Adrenal gland (tissue), 9 donors: ENCODE measurements at regions not wholly inside any gene's neighbourhood (a gene's known extent, or its start where the extent isn't known, plus 50 kb on each side); places are given as distances from the start of the nearest gene placed in this dataset.

Experiments
- DNase-seq, 7 donors: peaks; one replicate each; pipeline ENCODE4 v3.0.0-alpha.2; 2019 to 2020
- H3K27ac ChIP-seq, 5 donors: fragments of 200-600 bp; sonication (generic) in 4 of 5; 1 replicate in 3 of 5; 2 replicates in 2 of 5; pipeline versions ENCODE4 v1.5.1 to v1.8.0; 2016 to 2020; ENCODE audit warnings: mild to moderate bottlenecking in 1 of 5
- H3K27me3 ChIP-seq: fragments of 200-600 bp; 2 replicates; pipeline ENCODE4 v1.8.0; 2021
- H3K36me3 ChIP-seq, 2 donors: fragments of 200-600 bp; replicated peaks in 1 of 2; 1 replicate in 1 of 2; 2 replicates in 1 of 2; pipeline versions ENCODE4 v1.5.1 to v1.8.0; 2018 to 2022
- H3K4me1 ChIP-seq, 2 donors: fragments of 200-600 bp; replicated peaks in 1 of 2; 1 replicate in 1 of 2; 2 replicates in 1 of 2; pipeline versions ENCODE4 v1.5.1 to v1.8.0; 2018 to 2021
- H3K4me3 ChIP-seq, 4 donors: fragments of 200-600 bp; sonication (generic) in 3 of 4; one replicate each; pipeline ENCODE4 v1.5.1; 2016 to 2018
- H3K9me3 ChIP-seq, 3 donors: fragments of 200-600 bp; sonication (generic) in 1 of 3; replicated peaks in 1 of 3; 1 replicate in 2 of 3; 2 replicates in 1 of 3; pipeline versions ENCODE4 v1.5.1 to v1.8.0; 2016 to 2021
- POLR2A ChIP-seq, 2 donors: fragments of 450-650 bp; IDR thresholded peaks; one replicate each; pipeline ENCODE4 v1.6.1; 2017; ENCODE audit warnings: antibody characterized with exemption in 2 of 2, mild to moderate bottlenecking in 2 of 2, moderate library complexity in 1 of 2
- WGBS, 4 donors: extraction: QIAGEN DNeasy Blood & Tissue Kit in 2 of 4; methylation state at CpG; one replicate each; pipeline versions ENCODE4 v1.1.5 to v1.1.7; 2013 to 2017; 5-methylcytosine and 5-hydroxymethylcytosine counted together
- intact Hi-C, 2 donors: fragments of 100-400 bp; cut with DNase I; formaldehyde crosslinking; loops; one replicate each; pipeline versions ENCODE4 v1.14.1 to v1.15.0; 2022 to 2023
- TF ChIP-seq, protein P1 (sequence below), 6 experiments: fragments of 450-650 bp in 4 of 6; fragments of 200-600 bp in 2 of 6; sonication (generic) in 1 of 6; IDR thresholded peaks; 1 replicate in 5 of 6; 2 replicates in 1 of 6; pipeline versions ENCODE4 v1.5.1 to v1.8.0; 2016 to 2021; ENCODE audit warnings: antibody characterized with exemption in 6 of 6, mild to moderate bottlenecking in 2 of 6, moderate library complexity in 1 of 6
- donor health status: healthy with polysubstance abuse.
- donor health status: Bipolar disorder and iron deficiency.
- donor health status: DM: yes; HTN: yes; CAD: no.
- donor health status: DM: no; HTN: no; CAD: no.
- donor health status: DM: no; HTN: no; CAD: no.

DNA sequence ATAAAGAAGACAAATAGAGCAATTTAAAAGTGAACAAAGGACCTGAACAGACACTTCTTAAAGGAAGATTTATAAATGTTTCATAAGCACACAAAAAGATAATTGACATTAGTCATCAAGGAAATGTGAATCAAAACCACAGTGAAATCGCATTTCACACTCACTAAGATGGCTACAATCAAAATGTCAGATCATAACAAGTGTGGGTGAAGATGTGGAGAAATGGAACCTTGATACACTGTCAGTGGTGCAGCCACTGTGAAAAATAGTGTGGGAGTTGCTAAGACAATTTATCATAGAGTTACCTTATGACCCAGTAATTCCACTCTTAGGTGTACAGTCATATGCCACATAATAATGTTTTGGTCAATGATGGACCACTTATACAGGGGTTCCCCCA lies 54.5 kb upstream of the HTR4 start:
- Histone ChIP-seq H3K9me3 (no peaks in the 10 kb centered on the region), H3K36me3 (no peaks in the 10 kb centered on the region), H3K27me3 (no peaks in the 10 kb centered on the region), H3K27ac (no peak overlapping the region), H3K4me1 (peaks cover 0 to 16% of the 10 kb centered on the region in 2 donors), H3K4me3 (no peak overlapping the region)
- intact Hi-C loops: no loop called here
- DNase-seq: no peak
- 55 to 67% (median 65%) methylated on average over 1 of the region's 1 CpG for WGBS, 4 donors
- TF ChIP-seq, protein P1, sequence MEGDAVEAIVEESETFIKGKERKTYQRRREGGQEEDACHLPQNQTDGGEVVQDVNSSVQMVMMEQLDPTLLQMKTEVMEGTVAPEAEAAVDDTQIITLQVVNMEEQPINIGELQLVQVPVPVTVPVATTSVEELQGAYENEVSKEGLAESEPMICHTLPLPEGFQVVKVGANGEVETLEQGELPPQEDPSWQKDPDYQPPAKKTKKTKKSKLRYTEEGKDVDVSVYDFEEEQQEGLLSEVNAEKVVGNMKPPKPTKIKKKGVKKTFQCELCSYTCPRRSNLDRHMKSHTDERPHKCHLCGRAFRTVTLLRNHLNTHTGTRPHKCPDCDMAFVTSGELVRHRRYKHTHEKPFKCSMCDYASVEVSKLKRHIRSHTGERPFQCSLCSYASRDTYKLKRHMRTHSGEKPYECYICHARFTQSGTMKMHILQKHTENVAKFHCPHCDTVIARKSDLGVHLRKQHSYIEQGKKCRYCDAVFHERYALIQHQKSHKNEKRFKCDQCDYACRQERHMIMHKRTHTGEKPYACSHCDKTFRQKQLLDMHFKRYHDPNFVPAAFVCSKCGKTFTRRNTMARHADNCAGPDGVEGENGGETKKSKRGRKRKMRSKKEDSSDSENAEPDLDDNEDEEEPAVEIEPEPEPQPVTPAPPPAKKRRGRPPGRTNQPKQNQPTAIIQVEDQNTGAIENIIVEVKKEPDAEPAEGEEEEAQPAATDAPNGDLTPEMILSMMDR (IDR thresholded peaks at IDR 0.05): no peak
- TF ChIP-seq POLR2A (IDR thresholded peaks at IDR 0.05): no peak

DNA sequence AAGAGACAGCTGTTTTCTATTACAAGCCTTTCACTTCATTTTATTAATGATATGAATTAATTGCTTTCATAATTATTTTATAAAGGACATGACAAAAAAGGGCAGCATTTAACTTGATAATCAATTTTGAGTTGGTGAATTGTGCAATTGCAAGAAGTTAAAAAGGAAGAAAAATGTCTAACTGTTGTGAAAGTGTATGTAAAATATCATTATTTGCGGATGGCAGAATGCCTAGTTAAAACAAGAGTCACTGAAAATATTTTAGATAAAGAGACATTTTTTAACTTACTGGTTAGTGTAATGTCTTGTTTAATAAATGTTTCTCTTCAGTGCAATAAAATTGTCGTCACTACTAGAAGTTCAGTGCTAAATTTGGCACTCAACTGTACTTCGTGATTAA lies 57.6 kb upstream of the HTR4 start:
- intact Hi-C loops: no loop called here
- no peak for DNase-seq
- H3K4me1 ChIP-seq: peaks cover 0 to 16% of the 10 kb centered on the region in 2 donors
- no peaks in the 10 kb centered on the region for H3K36me3 ChIP-seq
- H3K27me3 ChIP-seq: no peaks in the 10 kb centered on the region
- no peak overlapping the region for H3K4me3 ChIP-seq
- H3K9me3 ChIP-seq: no peaks in the 10 kb centered on the region
- TF ChIP-seq, protein P1 (IDR thresholded peaks at IDR 0.05): no peak
- TF ChIP-seq POLR2A (IDR thresholded peaks at IDR 0.05): no peak
- WGBS, 4 donors: 40 to 43% (median 43%) methylated on average over 3 of the region's 3 CpGs
- no peak overlapping the region for H3K27ac ChIP-seq

DNA sequence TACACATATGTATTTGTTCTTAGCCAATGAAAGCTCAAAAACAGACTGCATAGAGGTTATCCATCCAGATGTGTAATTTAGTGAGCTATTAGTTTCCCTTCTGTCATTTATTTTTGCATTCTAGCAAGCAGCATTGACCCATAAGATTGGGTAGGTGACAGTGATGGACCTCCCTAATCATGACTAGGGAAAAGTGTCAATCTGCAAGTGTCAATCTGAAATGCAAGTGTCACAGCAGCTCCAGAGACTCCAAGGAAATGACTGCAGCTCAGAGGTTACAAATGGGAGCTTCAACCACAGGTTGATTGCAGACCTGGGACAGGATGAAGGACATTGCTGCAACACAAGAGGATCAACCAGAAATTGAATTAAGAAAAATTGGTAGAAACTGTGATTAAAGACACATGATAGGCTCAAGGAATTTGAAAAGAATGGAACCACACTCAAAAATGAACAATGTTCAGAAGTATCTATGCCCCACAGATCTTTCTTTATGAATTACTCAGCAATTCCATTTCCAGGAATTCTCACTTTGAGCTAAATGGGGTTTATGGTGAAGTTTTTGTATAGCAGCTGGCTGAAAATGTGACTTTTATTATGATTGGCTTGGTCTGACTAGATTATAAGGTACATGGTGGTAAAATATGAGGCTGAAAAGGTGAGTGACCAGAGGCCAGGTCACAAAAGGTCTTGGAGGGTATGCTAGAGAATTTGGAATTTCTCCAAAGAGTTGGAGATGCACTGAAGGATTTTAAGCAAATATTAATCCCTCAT lies 59.6 kb upstream of the HTR4 start:
- DNase-seq: no peak
- Histone ChIP-seq H3K9me3 (no peaks in the 10 kb centered on the region), H3K36me3 (no peaks in the 10 kb centered on the region), H3K27ac (no peak overlapping the region), H3K4me1 (peaks cover 0 to 16% of the 10 kb centered on the region in 2 donors), H3K4me3 (no peak overlapping the region), H3K27me3 (no peaks in the 10 kb centered on the region)
- no peak for TF ChIP-seq POLR2A (IDR thresholded peaks at IDR 0.05)
- TF ChIP-seq, protein P1 (IDR thresholded peaks at IDR 0.05): no peak
- intact Hi-C loops: no loop called here

DNA sequence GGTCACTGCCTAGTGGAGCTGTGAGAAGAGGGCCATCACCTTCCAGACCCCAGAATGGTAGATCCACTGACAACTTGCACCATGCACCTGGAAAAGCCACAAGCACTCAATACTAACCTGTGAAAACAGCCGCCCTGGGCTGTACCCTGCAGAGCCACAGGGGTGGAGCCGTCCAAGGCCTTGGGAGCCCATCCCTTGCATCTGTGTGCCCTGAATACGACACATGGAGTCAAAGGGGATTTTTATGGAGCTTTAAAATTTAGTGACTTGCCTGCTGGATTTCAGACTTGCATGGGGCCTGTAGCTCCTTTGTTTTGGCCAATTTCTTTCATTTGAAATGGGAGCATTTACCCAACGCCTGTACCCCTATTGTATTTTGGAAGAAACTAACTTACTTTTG lies 62.4 kb upstream of the HTR4 start:
- H3K4me3 ChIP-seq: no peak overlapping the region
- H3K9me3 ChIP-seq: no peaks in the 10 kb centered on the region
- no peaks in the 10 kb centered on the region for H3K27me3 ChIP-seq
- WGBS, 4 donors: 55 to 89% (median 80%) methylated on average over 4 of the region's 4 CpGs
- no peak overlapping the region for H3K27ac ChIP-seq
- TF ChIP-seq POLR2A (IDR thresholded peaks at IDR 0.05): no peak
- TF ChIP-seq, protein P1 (IDR thresholded peaks at IDR 0.05): no peak
- peaks cover 0 to 10% of the 10 kb centered on the region in 2 donors for H3K4me1 ChIP-seq
- no peaks in the 10 kb centered on the region for H3K36me3 ChIP-seq
- intact Hi-C loops: no loop called here
- no peak for DNase-seq
